Epithelial cell of prostate (primary cell): ENCODE measurements at regions not wholly inside any gene's neighbourhood (a gene's known extent, or its start where the extent isn't known, plus 50 kb on each side); places are given as distances from the start of the nearest gene placed in this dataset.
"Not testable (repeated sequence)": the region's sequence is repeated elsewhere in the genome, so short reads cannot be mapped to it uniquely, and the experiment has no call there.

Source experiments
- DNase-seq: peaks from one replicate; pipeline ENCODE4 v3.0.0-alpha.2; 2011; ENCODE audit warnings: low read depth, low spot score
- H3K27ac ChIP-seq: fragments of 450-650 bp; 2 replicates; pipeline ENCODE4 v1.5.1; 2017; ENCODE audit warnings: mild to moderate bottlenecking

GRCh38 chr7:79681454-79681853 lies 228.0 kb upstream of the MAGI2 start:
- H3K27ac ChIP-seq = no peak overlapping the region
- no peak for DNase-seq

- H3K27ac ChIP-seq = no peak overlapping the region
- DNase-seq = no peak
Observed at GRCh38 chr7:79673969-79674368, 220.5 kb upstream of the MAGI2 start.

- DNase-seq = no peak
- H3K27ac ChIP-seq = no peak overlapping the region
Observed at GRCh38 chr7:79673421-79673820, 220.0 kb upstream of the MAGI2 start.

- DNase-seq = no peak
- no peak overlapping the region for H3K27ac ChIP-seq
Observed at GRCh38 chr7:79668292-79668691, 214.8 kb upstream of the MAGI2 start.

GRCh38 chr7:79666472-79666871 lies 213.0 kb upstream of the MAGI2 start:
- H3K27ac ChIP-seq = no peak overlapping the region
- no peak for DNase-seq

GRCh38 chr7:79664884-79665676 lies 211.6 kb upstream of the MAGI2 start:
- no peak overlapping the region for H3K27ac ChIP-seq
- DNase-seq = no peak

GRCh38 chr7:79658304-79658703 lies 204.8 kb upstream of the MAGI2 start:
- no peak for DNase-seq
- no peak overlapping the region for H3K27ac ChIP-seq

- no peak for DNase-seq
- H3K27ac ChIP-seq = no peak overlapping the region
Observed at GRCh38 chr7:79653136-79653631, 199.7 kb upstream of the MAGI2 start.

- no peak overlapping the region for H3K27ac ChIP-seq
- DNase-seq = no peak
Observed at GRCh38 chr7:79652619-79653018, 199.2 kb upstream of the MAGI2 start.

GRCh38 chr7:79647711-79648110 lies 194.2 kb upstream of the MAGI2 start:
- no peak for DNase-seq

GRCh38 chr7:79646278-79646677 lies 192.8 kb upstream of the MAGI2 start:
- no peak for DNase-seq
- no peak overlapping the region for H3K27ac ChIP-seq

More at GRCh38 chr7:79647711-79648110, 194.2 kb upstream of the MAGI2 start:
- H3K27ac ChIP-seq = no peak overlapping the region

GRCh38 chr7:79636849-79637248 lies 183.4 kb upstream of the MAGI2 start:
- no peak overlapping the region for H3K27ac ChIP-seq
- no peak for DNase-seq

GRCh38 chr7:79625921-79626320 lies 172.5 kb upstream of the MAGI2 start:
- DNase-seq = not testable (repeated sequence)

GRCh38 chr7:79624336-79624735 lies 170.9 kb upstream of the MAGI2 start:
- no peak for DNase-seq
- no peak overlapping the region for H3K27ac ChIP-seq

More at GRCh38 chr7:79625921-79626320, 172.5 kb upstream of the MAGI2 start:
- not testable (repeated sequence) for H3K27ac ChIP-seq

GRCh38 chr7:79622781-79623180 lies 169.3 kb upstream of the MAGI2 start:
- peak; percentile 54 for DNase-seq
- H3K27ac ChIP-seq = peak overlapping the region; percentile 53

GRCh38 chr7:79620291-79620690 lies 166.8 kb upstream of the MAGI2 start:
- DNase-seq = no peak
- peak overlapping the region; percentile 30 for H3K27ac ChIP-seq

GRCh38 chr7:79619216-79619615 lies 165.7 kb upstream of the MAGI2 start:
- H3K27ac ChIP-seq = no peak overlapping the region
- no peak for DNase-seq

GRCh38 chr7:79615871-79616640 lies 162.6 kb upstream of the MAGI2 start:
- H3K27ac ChIP-seq = peak overlapping the region; percentile 7
- DNase-seq = no peak

GRCh38 chr7:79615466-79615865 lies 162.0 kb upstream of the MAGI2 start:
- peak overlapping the region; percentile 7 for H3K27ac ChIP-seq
- no peak for DNase-seq

GRCh38 chr7:79612903-79613302 lies 159.4 kb upstream of the MAGI2 start:
- DNase-seq = no peak
- no peak overlapping the region for H3K27ac ChIP-seq

- no peak for DNase-seq
- no peak overlapping the region for H3K27ac ChIP-seq
Observed at GRCh38 chr7:79612022-79612421, 158.6 kb upstream of the MAGI2 start.
